ENCODE measurements at regions not wholly inside any gene's neighbourhood (a gene's known extent, or its start where the extent isn't known, plus 50 kb on each side); places are given as distances from the start of the nearest gene placed in this dataset.

DNA sequence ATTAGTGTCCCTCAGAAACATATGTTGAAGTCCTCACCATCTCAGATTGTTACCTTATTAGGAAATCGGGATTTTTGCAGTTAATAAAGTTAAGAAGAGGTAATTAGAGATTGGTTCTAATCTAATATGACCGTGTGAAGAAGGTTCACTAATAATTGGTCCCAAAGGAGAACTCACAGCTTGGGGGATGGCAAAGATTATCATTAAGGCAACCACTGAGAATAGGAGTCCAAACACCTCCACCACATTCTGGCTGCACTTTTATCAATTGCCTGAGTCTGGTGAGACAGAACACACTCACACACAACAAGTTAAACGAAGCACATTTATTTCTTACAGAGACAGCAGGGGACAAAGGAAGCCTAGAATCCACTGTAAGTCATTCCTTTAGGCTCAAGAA is 94.9 kb upstream of the PRDM9 start:
- TF ChIP-seq, protein P1, sequence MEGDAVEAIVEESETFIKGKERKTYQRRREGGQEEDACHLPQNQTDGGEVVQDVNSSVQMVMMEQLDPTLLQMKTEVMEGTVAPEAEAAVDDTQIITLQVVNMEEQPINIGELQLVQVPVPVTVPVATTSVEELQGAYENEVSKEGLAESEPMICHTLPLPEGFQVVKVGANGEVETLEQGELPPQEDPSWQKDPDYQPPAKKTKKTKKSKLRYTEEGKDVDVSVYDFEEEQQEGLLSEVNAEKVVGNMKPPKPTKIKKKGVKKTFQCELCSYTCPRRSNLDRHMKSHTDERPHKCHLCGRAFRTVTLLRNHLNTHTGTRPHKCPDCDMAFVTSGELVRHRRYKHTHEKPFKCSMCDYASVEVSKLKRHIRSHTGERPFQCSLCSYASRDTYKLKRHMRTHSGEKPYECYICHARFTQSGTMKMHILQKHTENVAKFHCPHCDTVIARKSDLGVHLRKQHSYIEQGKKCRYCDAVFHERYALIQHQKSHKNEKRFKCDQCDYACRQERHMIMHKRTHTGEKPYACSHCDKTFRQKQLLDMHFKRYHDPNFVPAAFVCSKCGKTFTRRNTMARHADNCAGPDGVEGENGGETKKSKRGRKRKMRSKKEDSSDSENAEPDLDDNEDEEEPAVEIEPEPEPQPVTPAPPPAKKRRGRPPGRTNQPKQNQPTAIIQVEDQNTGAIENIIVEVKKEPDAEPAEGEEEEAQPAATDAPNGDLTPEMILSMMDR (IDR thresholded peaks at IDR 0.05) = no peak
- TF ChIP-seq POLR2A (IDR thresholded peaks at IDR 0.05) = no peak
- no peak for TF ChIP-seq EP300 (IDR thresholded peaks at IDR 0.05)

Data from ovary (tissue), 3 donors.